Glomerular endothelial cell (primary cell): ENCODE measurements at regions not wholly inside any gene's neighbourhood (a gene's known extent, or its start where the extent isn't known, plus 50 kb on each side); places are given as distances from the start of the nearest gene placed in this dataset.

Experiments
- DNase-seq: peaks from one replicate; pipeline ENCODE4 v3.0.0-alpha.2; 2011; ENCODE audit warnings: low read depth, low spot score; ENCODE audit errors: extremely low read depth

DNA sequence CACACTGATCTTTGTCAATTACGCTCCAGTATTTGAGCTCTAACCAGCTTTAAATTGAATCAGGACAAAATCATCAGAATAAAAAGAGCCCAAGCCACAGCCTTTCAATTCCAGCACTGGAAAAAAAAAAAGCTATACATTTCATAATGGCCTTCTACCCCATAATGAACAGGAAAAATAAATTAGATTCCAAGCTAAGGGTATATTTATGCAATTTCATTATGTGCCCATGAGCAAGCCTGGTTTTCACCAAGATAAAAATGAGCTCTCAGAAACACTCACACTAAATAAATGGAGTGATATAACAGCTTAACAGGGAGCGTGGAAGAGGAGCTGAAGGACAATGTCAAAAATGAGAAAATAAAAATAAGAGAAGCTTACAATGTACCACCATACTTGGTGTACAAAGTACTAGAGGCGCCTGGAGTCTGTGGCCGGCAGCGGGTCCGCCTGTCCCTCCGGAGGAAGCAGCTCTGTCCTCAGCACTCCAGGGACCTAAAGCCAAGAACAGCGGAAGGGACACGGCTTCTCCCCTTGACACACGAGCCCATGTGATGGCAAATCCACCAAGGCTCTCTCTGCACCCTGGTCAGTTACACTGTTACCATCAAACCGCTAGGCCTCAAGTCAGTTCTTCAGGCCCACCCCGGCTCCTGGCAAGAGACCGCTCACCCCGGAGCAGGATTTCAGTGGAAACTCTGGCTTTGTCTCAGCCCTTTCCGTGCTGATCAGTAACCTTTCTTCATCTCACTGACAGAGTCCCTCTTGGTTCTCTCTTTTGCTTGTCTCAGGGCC, 69.6 kb downstream of the RBFOX3 start:
- no peak for DNase-seq

DNA sequence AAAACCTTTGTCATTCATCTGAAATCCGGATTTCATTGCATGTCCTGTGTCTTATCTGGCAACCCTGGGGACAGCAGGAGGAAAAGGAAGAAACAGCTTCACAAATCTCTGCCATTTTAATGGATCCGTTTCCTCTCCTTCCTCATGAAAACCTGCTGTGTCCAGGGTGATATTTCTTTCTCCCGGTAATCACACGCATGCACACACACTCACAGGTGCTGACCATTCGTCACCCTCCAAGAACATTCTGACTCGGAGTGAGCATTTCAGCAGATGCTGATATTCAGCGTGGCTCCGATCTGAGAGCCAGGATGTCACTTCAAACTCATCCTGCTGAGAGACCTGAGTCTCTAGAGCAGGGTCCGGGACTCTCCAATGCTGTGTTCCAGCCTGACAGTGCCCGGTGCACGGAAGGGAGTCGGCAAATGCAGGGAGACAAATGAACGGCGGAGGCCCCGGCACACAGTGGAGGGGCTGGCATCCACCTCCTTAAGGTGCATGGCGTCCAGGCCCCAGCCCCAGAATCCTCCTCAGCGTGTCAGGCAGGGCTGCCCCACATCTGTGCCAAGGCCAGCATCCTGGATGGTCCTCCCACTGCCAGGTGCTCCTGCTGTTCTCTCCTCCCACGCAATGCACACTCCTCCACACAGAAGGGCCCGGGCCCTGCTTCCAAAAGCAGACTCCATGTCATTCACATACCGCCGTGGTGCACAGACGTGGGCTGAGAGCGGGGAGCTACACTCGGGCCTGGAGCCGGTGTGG, 70.7 kb downstream of the RBFOX3 start:
- DNase-seq: no peak

DNA sequence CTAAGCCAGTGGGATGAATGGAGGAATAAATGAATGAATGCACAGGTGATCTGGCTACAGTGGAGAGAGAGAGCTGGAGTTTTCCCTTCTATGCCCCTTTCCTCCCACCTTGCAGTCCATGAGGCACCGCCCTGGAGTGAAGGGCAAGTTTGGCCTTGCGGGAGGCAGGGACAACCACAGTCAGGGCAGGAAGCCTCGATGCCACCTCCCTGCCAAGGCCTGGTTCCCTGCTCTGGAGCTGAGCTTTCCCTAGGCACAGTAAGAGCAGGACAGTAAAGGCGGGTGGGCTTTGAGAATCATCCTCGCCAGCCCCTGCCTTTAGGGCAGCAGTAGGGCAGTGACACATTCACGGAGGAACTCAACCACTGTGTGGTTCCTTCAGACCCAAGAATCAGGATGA, 72.6 kb downstream of the RBFOX3 start:
- no peak for DNase-seq

DNA sequence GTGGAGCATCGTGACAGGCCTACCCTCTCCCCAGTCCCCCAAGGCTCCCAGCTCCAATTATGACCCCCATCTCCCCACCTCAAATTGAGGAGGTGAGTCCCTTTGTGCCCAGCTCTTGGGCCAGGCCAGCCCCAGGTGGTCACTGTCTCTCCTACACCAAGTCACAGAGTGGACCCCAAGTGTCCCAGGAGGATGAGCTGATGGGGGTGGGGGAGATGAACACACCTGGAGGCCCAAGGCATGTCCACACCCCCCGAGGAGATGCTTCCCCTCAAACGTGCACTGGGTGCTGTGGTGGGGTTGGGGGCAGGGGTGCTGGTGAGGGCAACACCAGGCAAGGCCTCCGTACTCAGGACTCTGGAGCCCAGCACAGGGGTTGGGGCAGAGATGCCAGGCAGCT, 73.2 kb downstream of the RBFOX3 start:
- no peak for DNase-seq

DNA sequence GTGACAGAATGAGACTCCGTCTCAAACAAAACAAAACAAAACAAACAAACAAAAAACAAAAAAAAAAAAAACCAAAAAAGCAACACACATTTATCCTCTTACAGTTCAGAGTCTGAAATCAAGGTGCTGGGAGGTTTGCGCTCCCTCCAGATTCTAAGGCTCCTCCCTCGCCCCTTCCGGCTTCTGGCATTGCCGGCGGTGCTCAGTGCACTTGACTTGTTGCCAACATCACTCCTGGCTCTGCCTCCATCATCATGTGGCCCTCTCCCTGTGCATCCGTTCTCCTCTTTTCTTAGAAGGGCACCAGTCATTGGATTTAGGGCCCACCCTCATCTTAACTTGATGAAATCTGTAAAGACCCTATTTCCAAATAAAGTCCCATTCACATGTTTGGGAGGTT, 73.8 kb downstream of the RBFOX3 start:
- DNase-seq: no peak

DNA sequence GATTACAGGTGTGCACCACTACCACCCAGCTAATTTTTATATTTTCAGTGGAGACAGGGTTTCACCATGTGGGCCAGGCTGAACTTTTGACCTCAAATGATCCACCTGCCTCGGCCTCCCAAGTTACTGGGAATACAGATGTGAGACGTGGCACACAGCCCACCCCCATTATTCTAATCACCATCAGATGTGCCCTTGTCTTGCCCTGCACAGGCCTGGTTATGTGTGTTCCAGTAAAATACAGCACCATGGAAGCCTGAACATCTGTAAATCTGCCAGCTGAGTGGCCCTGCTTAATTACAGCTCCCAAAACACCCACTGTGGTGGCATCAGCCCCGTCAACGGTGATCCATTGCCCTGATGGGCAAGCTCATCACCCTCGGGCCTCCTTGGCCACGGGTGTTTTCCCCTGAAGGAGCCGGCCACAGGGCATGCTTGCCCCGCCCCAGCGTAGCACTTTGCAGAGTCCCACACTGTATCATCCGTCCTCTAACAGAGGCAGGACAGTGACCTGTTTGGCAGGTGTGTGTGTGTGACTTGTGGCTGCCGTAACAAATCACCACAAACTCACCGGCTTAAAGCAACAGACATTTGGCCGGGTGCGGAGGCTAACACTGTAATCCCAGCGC, 74.5 kb downstream of the RBFOX3 start:
- no peak for DNase-seq

DNA sequence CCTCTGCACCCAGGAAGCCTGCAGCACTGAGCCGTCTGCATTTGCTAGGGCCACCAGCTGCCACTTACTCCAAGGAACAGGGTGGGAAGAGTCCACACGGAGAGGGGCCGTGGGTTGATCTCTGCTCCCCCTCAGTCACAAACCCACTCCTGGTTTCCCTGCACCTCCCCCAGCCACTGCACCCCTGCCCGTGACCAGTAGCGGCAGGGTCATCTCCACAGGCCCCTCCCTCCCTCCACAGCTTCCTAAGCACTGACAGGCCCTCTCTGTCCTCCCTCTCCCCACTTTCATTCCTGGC, 75.2 kb downstream of the RBFOX3 start:
- no peak for DNase-seq

DNA sequence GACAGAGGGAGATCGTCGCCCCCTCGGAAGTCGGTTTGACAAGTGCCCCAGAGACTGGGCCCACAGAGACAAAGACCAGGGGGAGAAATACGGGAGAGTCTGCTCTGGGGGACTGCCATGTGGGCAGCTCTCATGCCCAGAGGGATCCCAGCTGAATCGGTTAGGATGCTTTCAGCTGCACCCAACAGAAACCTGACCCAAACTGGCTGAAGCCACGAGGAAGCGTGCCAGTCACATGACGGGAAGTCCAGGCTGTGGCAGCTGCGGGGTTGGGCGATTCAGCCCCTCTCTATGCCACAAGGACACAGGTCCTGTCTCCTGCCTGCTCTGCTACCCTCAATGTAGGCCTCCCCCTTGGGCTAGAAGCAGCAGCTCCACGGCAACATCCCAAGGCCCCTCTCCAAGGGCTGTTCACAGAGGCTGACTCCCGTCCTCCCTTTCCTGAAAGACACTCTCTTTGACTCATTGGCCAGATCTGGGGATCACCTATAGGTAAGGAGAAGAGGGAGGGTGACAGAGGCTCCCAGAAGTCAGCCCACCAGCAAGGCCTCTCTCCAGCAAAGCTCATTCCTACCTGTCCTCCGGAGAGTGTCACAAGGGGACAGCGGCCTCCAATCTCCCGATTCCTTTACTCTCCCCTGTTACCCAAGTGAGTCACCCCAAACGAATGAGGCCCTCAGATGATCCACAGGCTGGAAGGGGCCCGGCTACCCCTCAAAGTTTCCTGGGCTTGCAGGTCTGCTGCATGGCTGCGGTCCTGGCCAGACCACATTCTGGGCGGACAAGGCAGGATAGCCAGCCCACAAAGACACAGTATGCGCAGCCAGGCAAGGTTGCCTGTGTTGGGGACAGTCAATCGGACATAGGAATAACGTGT, 75.8 kb downstream of the RBFOX3 start:
- DNase-seq: no peak

DNA sequence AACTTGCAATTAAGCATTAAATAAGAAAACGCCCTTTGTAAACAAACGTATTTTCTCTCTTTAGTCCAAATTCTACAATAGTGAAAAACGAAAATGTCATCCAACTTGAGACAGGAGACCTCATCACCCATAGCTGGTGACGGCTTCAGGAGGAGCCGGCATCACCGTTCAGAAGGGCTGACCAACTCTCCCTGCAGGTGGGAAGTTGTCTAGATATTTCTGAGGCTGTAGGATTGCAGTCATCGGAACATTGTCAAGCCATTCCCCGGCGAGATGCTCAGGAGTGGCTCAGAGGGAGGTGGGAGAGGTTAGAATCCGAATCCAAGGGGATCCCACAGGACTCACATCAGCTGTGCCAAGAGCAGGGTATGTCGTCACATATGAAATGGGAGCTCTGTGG, 76.7 kb downstream of the RBFOX3 start:
- DNase-seq: no peak

DNA sequence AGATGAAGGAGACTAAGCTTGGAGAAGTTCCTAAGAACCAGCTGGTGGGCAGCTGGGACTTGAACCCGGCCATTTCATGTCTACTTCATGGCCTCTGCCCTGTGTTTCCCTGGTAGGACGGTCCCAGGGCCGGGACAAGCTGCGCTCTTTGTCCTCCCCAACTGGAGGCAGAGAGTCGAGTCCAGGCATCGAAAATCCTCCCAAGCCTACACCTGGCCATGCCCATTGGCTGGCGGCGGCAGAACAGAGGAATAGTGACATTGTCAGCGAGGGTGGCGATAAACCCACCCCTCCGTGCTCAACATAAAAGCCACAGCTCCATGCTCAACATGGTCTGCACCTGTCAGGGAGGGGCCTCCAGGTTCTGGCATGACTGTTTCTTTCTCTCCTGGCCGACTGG, 77.7 kb downstream of the RBFOX3 start:
- no peak for DNase-seq

DNA sequence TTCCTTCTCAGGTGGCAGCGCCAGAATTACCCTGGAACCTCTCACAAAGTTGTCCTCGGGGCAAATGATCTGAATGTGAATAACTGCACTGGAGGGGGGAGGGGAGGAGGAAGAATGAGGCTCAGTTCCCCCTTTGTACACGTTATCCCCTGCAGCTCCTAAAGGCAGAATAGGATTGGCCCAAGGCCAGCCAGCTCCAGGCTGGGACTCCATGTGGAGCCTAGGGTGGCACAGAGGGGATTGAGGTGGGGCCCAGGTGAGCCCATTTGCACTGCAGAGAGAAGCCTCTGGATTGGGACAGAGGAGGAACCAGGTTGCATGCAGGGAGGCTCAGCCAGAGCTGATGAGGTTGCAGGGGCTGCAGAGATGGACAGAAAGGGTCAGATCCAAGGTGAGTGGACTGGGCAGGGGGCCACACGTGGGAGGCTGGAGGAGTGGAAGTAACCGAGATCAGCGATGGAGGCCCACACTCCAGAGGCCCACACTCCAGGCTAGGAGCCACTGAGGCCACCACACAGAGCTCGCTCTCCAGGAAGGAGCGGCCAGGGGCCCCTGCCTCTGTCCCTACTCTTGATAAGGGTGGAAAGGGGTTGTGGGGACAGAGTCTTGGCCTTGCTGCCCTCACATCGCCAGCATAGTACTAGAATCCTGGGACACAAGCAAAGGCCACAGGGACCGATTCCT, 78.6 kb downstream of the RBFOX3 start:
- no peak for DNase-seq

DNA sequence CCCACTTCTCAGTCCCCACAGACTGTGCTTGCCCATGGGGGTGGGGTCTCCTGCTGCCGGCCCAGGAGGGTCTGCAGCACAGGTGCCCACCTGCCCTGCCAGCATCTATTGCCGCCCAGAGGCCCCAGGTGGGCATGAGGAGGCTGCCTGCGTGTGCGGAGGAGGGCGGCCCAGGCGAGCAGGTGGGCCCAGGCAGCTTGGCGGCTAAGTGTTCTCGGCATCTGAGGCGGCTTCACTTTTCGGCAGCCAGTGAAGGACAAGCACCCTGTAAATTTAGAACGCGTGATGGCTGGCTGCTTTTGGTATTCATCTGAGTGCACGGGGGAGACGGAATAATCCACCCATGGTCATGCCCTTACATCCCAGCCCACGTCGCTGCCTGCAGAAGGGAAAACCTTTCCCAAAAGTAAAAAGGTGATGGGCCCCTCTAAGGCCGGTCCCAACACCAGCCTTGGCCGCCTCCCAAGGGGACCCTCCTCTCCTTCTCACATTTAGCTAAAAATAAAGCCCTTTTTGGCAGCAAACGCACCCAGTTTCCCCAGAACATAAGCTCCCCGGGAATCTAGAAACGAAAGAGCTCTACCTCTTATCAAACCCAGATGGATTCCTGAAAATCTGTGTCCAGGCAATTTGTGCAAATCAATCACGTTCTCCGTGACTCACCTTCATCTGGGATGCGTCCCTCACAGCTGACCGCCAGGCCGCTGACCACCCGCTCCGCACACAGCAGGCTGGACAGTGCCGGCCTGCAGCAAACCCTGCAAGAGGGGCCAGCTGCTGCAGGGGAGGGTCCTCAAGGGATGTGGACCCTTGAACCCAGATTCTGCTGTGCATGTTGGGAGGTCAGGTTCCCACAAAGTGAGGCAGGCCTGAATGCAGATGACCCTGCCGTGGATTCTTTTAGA, 79.4 kb downstream of the RBFOX3 start:
- no peak for DNase-seq

DNA sequence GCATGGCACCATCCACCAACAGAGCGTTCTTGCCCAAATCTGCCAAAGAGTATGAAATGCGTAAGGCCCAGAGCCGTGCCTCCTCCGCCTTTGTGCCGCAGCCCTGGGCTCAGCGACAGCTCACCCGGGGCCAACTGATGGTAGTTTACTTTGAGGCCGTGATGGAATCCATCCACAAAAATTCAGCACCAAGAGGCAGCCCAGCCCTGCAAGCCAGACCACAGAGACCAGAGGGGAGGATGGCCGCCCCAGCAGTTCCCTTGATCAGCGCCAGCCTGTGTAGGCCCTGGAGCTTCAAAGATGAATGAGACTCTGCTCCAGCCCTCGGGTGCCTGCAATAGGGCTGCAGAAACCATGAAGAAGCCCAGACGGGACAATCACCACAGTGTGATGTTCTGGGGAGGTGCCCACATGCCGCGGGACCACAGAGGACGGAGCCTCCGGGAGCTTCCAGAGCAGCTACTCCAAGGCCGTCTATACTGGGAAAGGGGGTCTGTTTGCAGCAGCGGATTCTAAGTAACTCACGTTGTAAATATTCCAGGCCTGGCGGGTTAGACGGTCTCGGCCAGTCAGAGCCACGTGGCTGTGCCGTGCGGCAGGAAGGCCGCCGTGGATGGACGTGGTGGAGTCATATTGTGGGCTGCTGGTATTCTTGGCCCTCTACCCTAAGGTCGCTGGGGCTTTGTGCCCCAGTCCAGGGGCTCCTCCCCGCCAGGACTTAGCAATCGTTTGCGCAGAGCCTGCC, 80.3 kb downstream of the RBFOX3 start:
- DNase-seq: no peak

DNA sequence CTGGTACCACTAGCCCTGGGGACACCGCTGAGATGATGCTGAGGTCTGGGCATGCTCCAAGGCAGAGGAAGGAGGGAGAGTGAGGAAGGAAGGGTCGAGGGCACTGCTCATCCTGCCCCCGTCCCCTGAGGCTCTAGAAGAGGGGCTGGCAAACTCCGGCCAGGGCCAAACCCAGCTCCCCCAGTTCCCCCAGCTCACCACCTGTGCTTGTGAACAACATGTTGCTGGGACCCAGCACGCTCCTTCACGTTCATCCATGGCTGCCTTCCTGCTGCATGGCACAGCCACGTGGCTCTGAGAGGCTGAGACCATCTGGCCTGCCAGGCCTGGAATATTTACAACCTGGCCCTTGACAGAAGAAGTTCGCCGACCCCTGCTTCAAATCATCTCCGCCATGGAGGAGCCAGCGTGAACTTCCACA, 81.2 kb downstream of the RBFOX3 start:
- DNase-seq: no peak

DNA sequence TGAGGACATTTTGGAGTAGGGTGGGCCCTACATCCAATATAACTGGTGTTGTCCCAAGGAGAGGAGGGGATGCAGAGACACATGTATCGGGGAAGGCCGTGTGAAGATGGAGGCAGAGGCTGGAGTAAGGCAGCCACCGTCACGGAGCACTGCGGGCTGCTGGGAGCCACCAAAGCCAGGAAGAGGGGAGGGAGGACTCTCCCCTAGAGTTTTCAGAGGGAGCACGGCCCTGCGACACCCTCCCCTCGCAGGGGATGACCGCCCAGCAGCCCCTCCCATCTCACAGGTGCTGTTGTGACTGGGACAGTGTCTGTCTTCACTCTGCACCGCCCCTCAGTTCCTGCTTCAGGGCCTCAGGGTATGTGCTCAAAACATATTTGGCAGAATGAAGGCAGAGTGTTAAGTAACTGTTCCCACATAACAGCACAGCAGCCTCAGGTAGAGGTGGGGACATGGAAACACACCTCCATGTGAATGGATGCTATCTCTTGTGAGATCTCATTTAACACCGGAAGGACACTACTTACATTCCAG, 82.2 kb downstream of the RBFOX3 start:
- DNase-seq: no peak

DNA sequence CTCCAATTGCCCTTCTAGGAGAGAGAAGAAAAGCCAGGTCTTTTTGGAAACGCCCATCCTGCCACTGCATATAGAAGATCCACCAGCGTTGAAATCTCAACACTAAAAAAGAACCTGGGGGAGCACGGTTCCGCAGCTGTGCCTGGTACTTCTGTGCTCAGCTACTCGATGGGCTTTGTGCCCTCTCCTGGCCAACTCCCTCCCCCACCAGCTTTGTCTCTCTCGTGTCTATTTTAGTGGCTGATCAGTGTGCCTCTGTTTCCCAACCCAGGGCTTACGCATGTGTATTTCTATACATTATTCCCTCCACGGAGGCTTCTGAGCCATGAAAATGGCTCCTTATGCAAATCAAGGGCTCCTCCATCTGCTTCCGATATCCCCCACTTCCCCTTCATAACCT, 83.5 kb downstream of the RBFOX3 start:
- no peak for DNase-seq

DNA sequence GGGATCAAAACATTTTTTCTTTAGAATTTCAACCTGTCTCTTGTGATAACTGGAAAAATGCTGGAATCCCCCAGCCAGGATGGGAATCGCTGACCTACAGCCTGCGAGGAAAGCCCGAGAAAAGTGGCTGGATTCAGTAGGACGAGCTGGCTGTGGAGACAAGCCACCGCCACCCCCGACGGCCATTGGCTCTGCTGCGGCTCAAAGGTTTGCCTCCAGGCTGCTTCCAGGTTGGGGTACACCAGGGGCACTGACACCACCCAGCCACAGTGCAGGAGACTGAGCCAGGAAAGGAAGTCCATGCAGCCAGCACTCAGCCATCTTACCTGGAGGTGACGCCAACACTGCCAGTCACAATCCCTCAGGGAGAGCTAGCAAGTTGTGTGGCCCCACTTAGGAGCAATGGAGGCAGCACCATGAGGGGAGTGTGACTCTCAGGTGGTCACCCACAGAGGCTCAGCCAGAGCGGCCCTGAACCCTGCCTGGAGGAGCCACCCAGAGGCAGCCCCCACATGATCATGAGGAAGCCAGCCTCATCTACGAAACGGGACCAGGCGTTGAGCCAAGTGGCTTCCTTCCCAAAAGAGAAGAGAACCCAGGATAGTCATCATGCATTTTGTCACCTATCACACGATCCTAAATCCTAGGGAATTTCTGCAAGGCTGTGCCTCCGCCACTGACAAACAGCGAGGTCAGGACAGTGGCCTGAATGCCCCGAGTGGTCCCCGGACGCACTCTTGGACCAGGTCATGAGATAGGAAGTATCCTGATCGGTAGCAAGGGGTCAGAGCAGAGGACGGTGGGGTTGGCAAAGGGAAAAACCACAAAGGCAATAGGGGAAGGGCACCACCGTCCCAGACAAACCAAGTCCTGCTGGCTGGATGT, 84.8 kb downstream of the RBFOX3 start:
- no peak for DNase-seq
